SK-N-SH (cell line): ENCODE measurements at regions not wholly inside any gene's neighbourhood (a gene's known extent, or its start where the extent isn't known, plus 50 kb on each side); places are given as distances from the start of the nearest gene placed in this dataset.

Source experiments
- CTCF ChIA-PET: fragments of 300-600, 350-600 bp; formaldehyde crosslinking; extraction: SDS; loops from one replicate; lab custom pipeline; 2021; lab: Yijun Ruan, JAX
- POLR2A ChIA-PET: fragments of 350-600 bp; sonication (Branson Sonifier 250); formaldehyde crosslinking; extraction: SDS; loops from one replicate; lab custom pipeline; 2020; ENCODE audit warnings: antibody characterized with exemption, inconsistent platforms; lab: Yijun Ruan, JAX
- DNase-seq: peaks from one replicate; pipeline ENCODE4 v3.0.0; 2012
- H2AFZ ChIP-seq: fragments of 200-600 bp; sonication (generic); 2 replicates; pipeline ENCODE4 v1.8.1; 2016; ENCODE audit warnings: antibody characterized with exemption, mild to moderate bottlenecking, low read depth
- H3F3A ChIP-seq: fragments of 200-600 bp; sonication (generic); replicated peaks from 2 replicates; pipeline ENCODE3; 2016; ENCODE audit warnings: antibody characterized with exemption, mild to moderate bottlenecking; ENCODE audit not compliant: insufficient read depth
- H3K27ac ChIP-seq, 2 experiments: fragments of 200-500 bp in 1 of 2; fragments of 200-600 bp in 1 of 2; sonication (Bioruptor generic) in 1 of 2; sonication (generic), shearing (Covaris generic) in 1 of 2; 2 replicates each; pipeline versions ENCODE4 v1.5.1 to v1.6.1; 2014 to 2016; ENCODE audit warnings: low read depth in 2 of 2, inconsistent platforms in 1 of 2, low read length in 1 of 2, mild to moderate bottlenecking in 1 of 2, mixed read lengths in 1 of 2
- H3K27me3 ChIP-seq: fragments of 200-600 bp; sonication (generic), shearing (Covaris generic); 2 replicates; pipeline ENCODE4 v1.6.1; 2016; ENCODE audit warnings: mixed run types; ENCODE audit not compliant: insufficient read depth
- H3K36me3 ChIP-seq, 2 experiments: fragments of 200-500 bp in 1 of 2; fragments of 200-600 bp in 1 of 2; sonication (Bioruptor generic) in 1 of 2; sonication (generic) in 1 of 2; replicated peaks in 1 of 2; 2 replicates each; pipeline versions ENCODE3 to v1.5.1; 2014 to 2016; ENCODE audit warnings: low read length in 1 of 2, mild to moderate bottlenecking in 1 of 2; ENCODE audit not compliant: insufficient read depth in 2 of 2, control insufficient read depth in 1 of 2
- H3K4me1 ChIP-seq, 2 experiments: fragments of 200-500 bp in 1 of 2; fragments of 200-600 bp in 1 of 2; sonication (Bioruptor generic) in 1 of 2; sonication (generic), shearing (Covaris generic) in 1 of 2; 2 replicates each; pipeline versions ENCODE4 v1.5.1 to v1.6.1; 2014 to 2016; ENCODE audit warnings: low read depth in 1 of 2, low read length in 1 of 2, mixed run types in 1 of 2; ENCODE audit not compliant: insufficient read depth in 2 of 2, control insufficient read depth in 1 of 2
- H3K4me2 ChIP-seq: fragments of 200-600 bp; sonication (generic), shearing (Covaris generic); 2 replicates; pipeline ENCODE4 v1.6.1; 2017; ENCODE audit warnings: mixed run types
- H3K4me3 ChIP-seq, 2 experiments: fragments of 200-500 bp in 1 of 2; fragments of 200-600 bp in 1 of 2; sonication (Bioruptor generic) in 1 of 2; sonication (generic), shearing (Covaris generic) in 1 of 2; 2 replicates each; pipeline versions ENCODE4 v1.5.1 to v1.8.1; 2014 to 2016; ENCODE audit warnings: low read depth in 2 of 2, inconsistent platforms in 1 of 2, low read length in 1 of 2, mild to moderate bottlenecking in 1 of 2, mixed read lengths in 1 of 2, moderate library complexity in 1 of 2
- H3K79me2 ChIP-seq: fragments of 200-600 bp; sonication (generic); 2 replicates; pipeline ENCODE4 v1.8.1; 2017; ENCODE audit warnings: mild to moderate bottlenecking; ENCODE audit not compliant: insufficient read depth
- H3K9ac ChIP-seq: fragments of 200-600 bp; sonication (generic); 2 replicates; pipeline ENCODE4 v1.6.1; 2017; ENCODE audit warnings: mixed run types
- H3K9me2 ChIP-seq: fragments of 200-600 bp; sonication (generic); 2 replicates; pipeline ENCODE4 v1.6.1; 2017; ENCODE audit warnings: mixed run types
- H3K9me3 ChIP-seq: fragments of 200-600 bp; sonication (generic); 2 replicates; pipeline ENCODE4 v1.6.1; 2017; ENCODE audit warnings: mixed run types, mild to moderate bottlenecking, moderate library complexity
- H4K20me1 ChIP-seq: fragments of 200-600 bp; sonication (generic); 2 replicates; pipeline ENCODE4 v1.6.1; 2017; ENCODE audit warnings: mild to moderate bottlenecking, mixed run types; ENCODE audit not compliant: insufficient read depth
- CHD2 ChIP-seq: fragments of 150-350 bp; IDR thresholded peaks from 2 replicates; pipeline ENCODE4 v1.6.1; 2018; ENCODE audit warnings: low read length; ENCODE audit not compliant: partially characterized antibody
- EZH2phosphoT487 ChIP-seq: fragments of 200-600 bp; sonication (generic); IDR thresholded peaks from 2 replicates; pipeline ENCODE4 v1.6.1; 2017; ENCODE audit warnings: low read depth, mixed run types, mild to moderate bottlenecking, antibody characterized with exemption, moderate library complexity, borderline replicate concordance
- GABPA ChIP-seq: IDR thresholded peaks from 2 replicates; pipeline ENCODE4 v1.4.0; 2012; ENCODE audit warnings: low read depth, mild to moderate bottlenecking
- MEF2A ChIP-seq: IDR thresholded peaks from 2 replicates; pipeline ENCODE4 v1.4.0; 2012; ENCODE audit warnings: low read depth, borderline replicate concordance
- MXI1 ChIP-seq: IDR thresholded peaks from 2 replicates; pipeline ENCODE4 v1.6.1; 2012; ENCODE audit warnings: mild to moderate bottlenecking, low read depth, low read length, improper control_type of control experiment
- RAD21 ChIP-seq: IDR thresholded peaks from 2 replicates; pipeline ENCODE4 v1.6.1; 2012; ENCODE audit warnings: mild to moderate bottlenecking, low read length
- RCOR1 ChIP-seq: fragments of 150-350 bp; IDR thresholded peaks from 2 replicates; pipeline ENCODE4 v1.6.1; 2017; ENCODE audit warnings: antibody characterized with exemption, low read length
- RFX5 ChIP-seq: IDR thresholded peaks from 2 replicates; pipeline ENCODE4 v1.6.1; 2012; ENCODE audit warnings: mild to moderate bottlenecking, improper control_type of control experiment, low read length
- RXRA ChIP-seq: IDR thresholded peaks from 2 replicates; pipeline ENCODE4 v1.4.0; 2012; ENCODE audit warnings: low read depth, mild to moderate bottlenecking, borderline replicate concordance
- SMC3 ChIP-seq: IDR thresholded peaks from 2 replicates; pipeline ENCODE4 v1.6.1; 2012; ENCODE audit warnings: low read depth, low read length, improper control_type of control experiment
- TAF1 ChIP-seq: IDR thresholded peaks from 2 replicates; pipeline ENCODE4 v1.6.1; 2012; ENCODE audit warnings: low read depth, mild to moderate bottlenecking, low read length, moderate library complexity, borderline replicate concordance
- TCF12 ChIP-seq: IDR thresholded peaks from 2 replicates; pipeline ENCODE4 v1.4.0; 2012
- YY1 ChIP-seq: IDR thresholded peaks from 2 replicates; pipeline ENCODE4 v1.4.0; 2012; ENCODE audit warnings: low read depth, mild to moderate bottlenecking
- WGBS: methylation state at CpG from one replicate; pipeline ENCODE4 v1.1.6; 2017; ENCODE audit warnings: low lambda C conversion rate; 5-methylcytosine and 5-hydroxymethylcytosine counted together
- TF ChIP-seq, protein P1 (sequence below): fragments of 150-350 bp; IDR thresholded peaks from 2 replicates; pipeline ENCODE4 v1.6.1; 2016; ENCODE audit warnings: mild to moderate bottlenecking, low read depth, low read length
- TF ChIP-seq, protein P2 (sequence below): IDR thresholded peaks from 2 replicates; pipeline ENCODE4 v1.6.1; 2012; ENCODE audit warnings: mild to moderate bottlenecking, low read depth, low read length, moderate library complexity
- TF ChIP-seq, protein P3 (sequence below): IDR thresholded peaks from 2 replicates; pipeline ENCODE4 v1.4.0; 2012; ENCODE audit warnings: low read depth, borderline replicate concordance
- TF ChIP-seq, protein P4 (sequence below): IDR thresholded peaks from 2 replicates; pipeline ENCODE4 v1.4.0; 2012; ENCODE audit warnings: low read depth
- TF ChIP-seq, protein P5 (sequence below): IDR thresholded peaks from 2 replicates; pipeline ENCODE4 v1.4.0; 2012; ENCODE audit warnings: low read depth, borderline replicate concordance
- TF ChIP-seq, protein P6 (sequence below): IDR thresholded peaks from 2 replicates; pipeline ENCODE4; 2012
- TF ChIP-seq, protein P7 (sequence below): fragments of 150-350 bp; IDR thresholded peaks from 2 replicates; pipeline ENCODE4 v1.6.1; 2017; ENCODE audit warnings: antibody characterized with exemption, low read length, low read depth, borderline replicate concordance

DNA sequence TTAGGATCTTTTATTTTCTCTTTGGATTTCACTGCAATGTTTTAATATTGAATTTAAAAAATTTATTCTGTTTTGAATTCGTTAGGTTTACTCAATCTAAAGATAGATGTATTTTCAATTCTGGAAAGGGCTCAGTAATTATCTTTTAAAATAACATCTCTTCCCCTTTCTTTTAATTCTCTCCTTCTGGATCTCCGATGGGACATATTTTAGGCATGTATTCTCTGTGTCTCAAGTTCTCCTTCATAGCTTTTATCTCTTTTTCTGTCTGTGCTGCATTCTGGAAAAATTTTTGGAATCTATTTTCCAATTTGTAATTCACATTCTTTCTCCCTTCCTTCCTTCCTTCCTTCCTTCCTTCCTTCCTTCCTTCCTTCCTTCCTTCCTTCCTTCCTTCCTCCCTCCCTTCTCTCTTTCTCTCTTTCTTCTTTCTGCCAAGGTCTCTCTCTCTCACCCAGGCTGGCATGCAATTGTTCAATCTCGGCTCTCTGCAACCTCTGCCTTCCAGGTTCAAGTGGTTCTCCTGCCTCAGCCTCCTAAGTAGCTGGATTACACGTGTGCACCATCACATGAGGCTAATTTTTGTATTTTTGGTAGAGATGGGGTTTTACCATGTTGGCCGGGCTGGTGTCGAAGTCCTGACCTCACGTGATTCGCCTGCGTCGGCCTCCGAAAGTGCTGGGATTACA lies 98.5 kb upstream of the CTTNBP2 start:
- POLR2A ChIA-PET, result no interaction called here

More for the DNA sequence above, 98.5 kb upstream of the CTTNBP2 start:
- H3K4me3 ChIP-seq, result no peak overlapping the region
- 0 out of 2 replicates have a peak, but pooled peaks cover 6% of the 10 kb centered on the region for H3K9me3 ChIP-seq
- H3K27ac ChIP-seq, result no peak overlapping the region
- no peak overlapping the region for H3K9ac ChIP-seq
- H3K4me2 ChIP-seq, result no peak overlapping the region
- H3F3A ChIP-seq, result no peaks in the 10 kb centered on the region
- no peak for DNase-seq
- no peak overlapping the region for H2AFZ ChIP-seq
- no peaks in the 10 kb centered on the region for H4K20me1 ChIP-seq
- no peaks in the 10 kb centered on the region for H3K27me3 ChIP-seq
- CTCF ChIA-PET, result interaction anchor here (1.4 to 1.5 kb wide), 2 partner anchors 22 kb away, joined by 4 read pairs; no protein-coding TSS in a partner anchor
- peaks cover 0 to 5% of the 10 kb centered on the region in 2 experiments; a peak in 1 of 4 replicates for H3K4me1 ChIP-seq
- H3K36me3 ChIP-seq, result no peaks in the 10 kb centered on the region
- WGBS, result 26% methylated on average over 11 of the region's 11 CpGs
- H3K79me2 ChIP-seq, result no peaks in the 10 kb centered on the region
- TF ChIP-seq YY1, result no peak
- no peak for TF ChIP-seq RCOR1
- no peak for TF ChIP-seq EZH2phosphoT487
- no peak for TF ChIP-seq TAF1
- no peak for TF ChIP-seq MEF2A
- no peak for TF ChIP-seq SMC3
- TF ChIP-seq, protein P1, sequence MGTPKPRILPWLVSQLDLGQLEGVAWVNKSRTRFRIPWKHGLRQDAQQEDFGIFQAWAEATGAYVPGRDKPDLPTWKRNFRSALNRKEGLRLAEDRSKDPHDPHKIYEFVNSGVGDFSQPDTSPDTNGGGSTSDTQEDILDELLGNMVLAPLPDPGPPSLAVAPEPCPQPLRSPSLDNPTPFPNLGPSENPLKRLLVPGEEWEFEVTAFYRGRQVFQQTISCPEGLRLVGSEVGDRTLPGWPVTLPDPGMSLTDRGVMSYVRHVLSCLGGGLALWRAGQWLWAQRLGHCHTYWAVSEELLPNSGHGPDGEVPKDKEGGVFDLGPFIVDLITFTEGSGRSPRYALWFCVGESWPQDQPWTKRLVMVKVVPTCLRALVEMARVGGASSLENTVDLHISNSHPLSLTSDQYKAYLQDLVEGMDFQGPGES, result no peak
- TF ChIP-seq GABPA, result no peak
- TF ChIP-seq, protein P2, sequence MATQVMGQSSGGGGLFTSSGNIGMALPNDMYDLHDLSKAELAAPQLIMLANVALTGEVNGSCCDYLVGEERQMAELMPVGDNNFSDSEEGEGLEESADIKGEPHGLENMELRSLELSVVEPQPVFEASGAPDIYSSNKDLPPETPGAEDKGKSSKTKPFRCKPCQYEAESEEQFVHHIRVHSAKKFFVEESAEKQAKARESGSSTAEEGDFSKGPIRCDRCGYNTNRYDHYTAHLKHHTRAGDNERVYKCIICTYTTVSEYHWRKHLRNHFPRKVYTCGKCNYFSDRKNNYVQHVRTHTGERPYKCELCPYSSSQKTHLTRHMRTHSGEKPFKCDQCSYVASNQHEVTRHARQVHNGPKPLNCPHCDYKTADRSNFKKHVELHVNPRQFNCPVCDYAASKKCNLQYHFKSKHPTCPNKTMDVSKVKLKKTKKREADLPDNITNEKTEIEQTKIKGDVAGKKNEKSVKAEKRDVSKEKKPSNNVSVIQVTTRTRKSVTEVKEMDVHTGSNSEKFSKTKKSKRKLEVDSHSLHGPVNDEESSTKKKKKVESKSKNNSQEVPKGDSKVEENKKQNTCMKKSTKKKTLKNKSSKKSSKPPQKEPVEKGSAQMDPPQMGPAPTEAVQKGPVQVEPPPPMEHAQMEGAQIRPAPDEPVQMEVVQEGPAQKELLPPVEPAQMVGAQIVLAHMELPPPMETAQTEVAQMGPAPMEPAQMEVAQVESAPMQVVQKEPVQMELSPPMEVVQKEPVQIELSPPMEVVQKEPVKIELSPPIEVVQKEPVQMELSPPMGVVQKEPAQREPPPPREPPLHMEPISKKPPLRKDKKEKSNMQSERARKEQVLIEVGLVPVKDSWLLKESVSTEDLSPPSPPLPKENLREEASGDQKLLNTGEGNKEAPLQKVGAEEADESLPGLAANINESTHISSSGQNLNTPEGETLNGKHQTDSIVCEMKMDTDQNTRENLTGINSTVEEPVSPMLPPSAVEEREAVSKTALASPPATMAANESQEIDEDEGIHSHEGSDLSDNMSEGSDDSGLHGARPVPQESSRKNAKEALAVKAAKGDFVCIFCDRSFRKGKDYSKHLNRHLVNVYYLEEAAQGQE, result no peak
- TF ChIP-seq CHD2, result no peak
- no peak for TF ChIP-seq TCF12
- TF ChIP-seq, protein P3, sequence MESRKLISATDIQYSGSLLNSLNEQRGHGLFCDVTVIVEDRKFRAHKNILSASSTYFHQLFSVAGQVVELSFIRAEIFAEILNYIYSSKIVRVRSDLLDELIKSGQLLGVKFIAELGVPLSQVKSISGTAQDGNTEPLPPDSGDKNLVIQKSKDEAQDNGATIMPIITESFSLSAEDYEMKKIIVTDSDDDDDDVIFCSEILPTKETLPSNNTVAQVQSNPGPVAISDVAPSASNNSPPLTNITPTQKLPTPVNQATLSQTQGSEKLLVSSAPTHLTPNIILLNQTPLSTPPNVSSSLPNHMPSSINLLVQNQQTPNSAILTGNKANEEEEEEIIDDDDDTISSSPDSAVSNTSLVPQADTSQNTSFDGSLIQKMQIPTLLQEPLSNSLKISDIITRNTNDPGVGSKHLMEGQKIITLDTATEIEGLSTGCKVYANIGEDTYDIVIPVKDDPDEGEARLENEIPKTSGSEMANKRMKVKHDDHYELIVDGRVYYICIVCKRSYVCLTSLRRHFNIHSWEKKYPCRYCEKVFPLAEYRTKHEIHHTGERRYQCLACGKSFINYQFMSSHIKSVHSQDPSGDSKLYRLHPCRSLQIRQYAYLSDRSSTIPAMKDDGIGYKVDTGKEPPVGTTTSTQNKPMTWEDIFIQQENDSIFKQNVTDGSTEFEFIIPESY, result no peak
- TF ChIP-seq, protein P4, sequence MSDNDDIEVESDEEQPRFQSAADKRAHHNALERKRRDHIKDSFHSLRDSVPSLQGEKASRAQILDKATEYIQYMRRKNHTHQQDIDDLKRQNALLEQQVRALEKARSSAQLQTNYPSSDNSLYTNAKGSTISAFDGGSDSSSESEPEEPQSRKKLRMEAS, result no peak
- TF ChIP-seq, protein P5, sequence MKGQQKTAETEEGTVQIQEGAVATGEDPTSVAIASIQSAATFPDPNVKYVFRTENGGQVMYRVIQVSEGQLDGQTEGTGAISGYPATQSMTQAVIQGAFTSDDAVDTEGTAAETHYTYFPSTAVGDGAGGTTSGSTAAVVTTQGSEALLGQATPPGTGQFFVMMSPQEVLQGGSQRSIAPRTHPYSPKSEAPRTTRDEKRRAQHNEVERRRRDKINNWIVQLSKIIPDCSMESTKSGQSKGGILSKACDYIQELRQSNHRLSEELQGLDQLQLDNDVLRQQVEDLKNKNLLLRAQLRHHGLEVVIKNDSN, result no peak
- TF ChIP-seq RXRA, result no peak
- TF ChIP-seq RFX5, result no peak
- TF ChIP-seq RAD21, result no peak
- TF ChIP-seq, protein P6, sequence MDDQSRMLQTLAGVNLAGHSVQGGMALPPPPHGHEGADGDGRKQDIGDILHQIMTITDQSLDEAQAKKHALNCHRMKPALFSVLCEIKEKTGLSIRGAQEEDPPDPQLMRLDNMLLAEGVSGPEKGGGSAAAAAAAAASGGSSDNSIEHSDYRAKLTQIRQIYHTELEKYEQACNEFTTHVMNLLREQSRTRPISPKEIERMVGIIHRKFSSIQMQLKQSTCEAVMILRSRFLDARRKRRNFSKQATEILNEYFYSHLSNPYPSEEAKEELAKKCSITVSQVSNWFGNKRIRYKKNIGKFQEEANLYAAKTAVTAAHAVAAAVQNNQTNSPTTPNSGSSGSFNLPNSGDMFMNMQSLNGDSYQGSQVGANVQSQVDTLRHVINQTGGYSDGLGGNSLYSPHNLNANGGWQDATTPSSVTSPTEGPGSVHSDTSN, result no peak
- TF ChIP-seq, protein P7, sequence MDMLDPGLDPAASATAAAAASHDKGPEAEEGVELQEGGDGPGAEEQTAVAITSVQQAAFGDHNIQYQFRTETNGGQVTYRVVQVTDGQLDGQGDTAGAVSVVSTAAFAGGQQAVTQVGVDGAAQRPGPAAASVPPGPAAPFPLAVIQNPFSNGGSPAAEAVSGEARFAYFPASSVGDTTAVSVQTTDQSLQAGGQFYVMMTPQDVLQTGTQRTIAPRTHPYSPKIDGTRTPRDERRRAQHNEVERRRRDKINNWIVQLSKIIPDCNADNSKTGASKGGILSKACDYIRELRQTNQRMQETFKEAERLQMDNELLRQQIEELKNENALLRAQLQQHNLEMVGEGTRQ, result no peak
- no peak for TF ChIP-seq MXI1
- TF ChIP-seq, all 33 proteins: peak for 0
- no peaks in the 10 kb centered on the region for H3K9me2 ChIP-seq
